NCI-H187 treated with DMSO at 0.1 percent for 48 hours (cell line): ENCODE measurements at regions not wholly inside any gene's neighbourhood (a gene's known extent, or its start where the extent isn't known, plus 50 kb on each side); places are given as distances from the start of the nearest gene placed in this dataset.

Experiments used
- DNase-seq: peaks from one replicate; lab custom pipeline; 2025; lab: John Stamatoyannopoulos, UW

DNA sequence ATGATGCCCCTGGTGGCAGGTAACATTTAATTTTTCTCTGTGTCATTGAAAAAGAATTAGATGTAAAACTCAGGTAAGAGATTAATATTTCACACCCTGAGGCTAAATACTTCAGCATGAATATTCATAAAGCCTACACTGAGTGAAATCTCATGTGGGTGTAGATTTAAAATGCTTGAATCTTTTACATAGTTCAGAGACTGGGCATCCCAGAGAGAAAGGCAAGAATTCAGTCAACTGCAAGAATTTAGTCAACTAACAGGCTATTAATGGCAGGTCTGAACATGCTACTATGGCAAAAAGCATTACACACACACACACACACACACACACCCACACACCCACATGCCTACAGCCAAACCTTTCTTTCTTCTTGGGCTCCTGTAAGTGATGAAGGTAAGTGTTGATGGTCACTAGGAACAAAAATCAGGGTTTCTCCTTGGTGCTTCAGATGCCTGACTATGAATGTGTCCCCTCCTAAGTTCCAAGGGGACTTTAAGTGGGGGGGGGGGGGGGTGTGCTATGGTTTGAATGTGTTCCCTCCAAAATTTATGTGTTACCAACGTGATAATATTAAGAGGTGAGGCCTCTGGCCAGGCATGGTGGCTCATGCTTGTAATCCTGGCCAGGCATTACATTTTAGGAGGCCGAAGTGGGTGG is 63.7 kb upstream of the PSMD7 start:
- no peak for DNase-seq

GRCh38 chr16:74230126-74230525 is 66.5 kb upstream of the PSMD7 start:
- DNase-seq = no peak

GRCh38 chr16:74226338-74226954 is 70.2 kb upstream of the PSMD7 start:
- DNase-seq = no peak

DNA sequence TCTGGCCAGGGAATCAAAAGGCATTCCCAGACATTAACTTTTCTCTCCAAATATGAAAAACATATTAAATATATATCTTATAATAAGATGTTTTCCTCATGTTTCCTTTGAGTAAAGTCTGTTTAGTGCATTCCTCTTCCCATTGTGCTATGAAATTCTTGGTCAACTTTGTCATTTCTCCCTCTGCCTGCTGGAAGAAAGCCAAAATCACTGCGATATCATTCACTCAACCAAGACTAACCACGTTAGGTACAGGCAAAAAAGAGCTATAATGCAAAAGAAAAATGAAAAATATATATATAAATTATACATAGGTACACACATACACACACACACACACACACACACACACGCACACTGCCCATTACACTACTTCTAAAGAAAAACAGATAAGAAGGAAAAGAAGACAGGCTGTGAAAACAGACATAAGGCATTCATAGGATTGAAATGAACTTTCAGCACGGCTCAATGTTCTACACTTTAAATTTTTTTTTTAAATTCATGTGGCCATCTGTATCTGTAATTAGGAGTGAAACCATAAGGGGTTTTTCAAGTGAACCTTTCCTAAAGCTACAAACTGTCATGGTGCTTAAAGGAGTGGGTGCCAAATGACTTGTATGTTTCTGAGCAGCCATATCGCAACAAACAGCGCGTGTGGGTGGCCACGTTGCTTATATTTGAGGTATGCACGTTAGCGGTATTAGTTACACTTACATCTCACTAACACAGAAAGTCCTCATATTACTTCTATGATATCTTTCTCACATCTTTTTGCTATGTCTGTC is 71.6 kb upstream of the PSMD7 start:
- no peak for DNase-seq

DNA sequence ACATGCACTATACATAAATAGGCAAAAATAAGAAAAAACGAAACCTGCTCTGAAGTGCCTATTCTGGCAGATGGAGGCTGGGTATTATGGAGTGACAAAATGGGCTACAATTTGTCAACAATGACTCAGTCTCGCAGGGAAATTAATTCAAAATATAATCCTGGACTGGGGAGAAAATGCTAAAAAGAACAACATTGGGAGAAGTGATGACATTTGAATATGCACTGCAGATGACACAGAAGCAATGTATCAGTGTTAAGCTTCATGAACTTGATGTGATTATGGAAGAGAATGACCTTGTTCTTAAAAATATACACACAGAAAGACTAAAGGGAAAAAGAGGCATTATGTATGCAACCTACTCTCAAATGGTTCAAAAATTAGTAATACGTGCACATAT is 74.8 kb upstream of the PSMD7 start:
- no peak for DNase-seq

DNA sequence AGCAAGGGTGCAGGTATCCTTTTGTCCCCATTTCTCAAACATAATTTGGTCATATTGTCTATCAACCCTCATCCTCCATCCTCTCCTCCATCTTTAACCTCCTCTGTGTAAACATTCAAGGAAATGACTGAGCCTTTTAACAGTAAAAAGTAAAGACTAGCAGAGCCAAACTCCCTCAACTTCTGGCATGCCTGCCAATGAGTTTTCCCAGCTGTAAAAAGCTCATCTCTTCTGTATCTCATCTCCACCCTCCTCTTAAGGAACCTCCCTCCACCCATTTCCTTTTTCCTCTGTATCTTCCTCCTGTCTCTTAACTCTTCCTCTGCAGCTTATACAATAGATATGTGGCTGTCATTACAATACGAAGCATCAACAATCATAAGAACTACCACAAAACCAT is 76.9 kb upstream of the PSMD7 start:
- DNase-seq = no peak

DNA sequence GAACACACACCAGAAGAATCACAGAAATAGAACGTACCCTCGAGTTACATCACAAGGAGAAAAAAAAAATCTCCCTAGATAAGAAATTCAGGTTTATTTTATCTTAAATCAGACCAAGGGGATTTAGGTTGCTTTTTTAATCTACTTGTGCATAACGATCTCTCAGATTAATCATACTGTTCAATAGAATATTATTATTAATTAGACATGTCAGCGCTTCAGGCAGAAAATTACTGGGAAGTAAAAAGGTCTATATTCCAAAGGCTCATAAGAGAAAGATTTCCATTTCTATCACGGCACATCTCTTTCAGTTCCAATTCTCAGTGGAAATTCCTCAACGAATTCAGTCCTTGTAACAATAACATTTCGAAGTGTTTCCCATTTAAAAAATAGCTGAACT is 77.7 kb upstream of the PSMD7 start:
- no peak for DNase-seq

GRCh38 chr16:74216319-74216718 is 80.3 kb upstream of the PSMD7 start:
- DNase-seq = no peak

DNA sequence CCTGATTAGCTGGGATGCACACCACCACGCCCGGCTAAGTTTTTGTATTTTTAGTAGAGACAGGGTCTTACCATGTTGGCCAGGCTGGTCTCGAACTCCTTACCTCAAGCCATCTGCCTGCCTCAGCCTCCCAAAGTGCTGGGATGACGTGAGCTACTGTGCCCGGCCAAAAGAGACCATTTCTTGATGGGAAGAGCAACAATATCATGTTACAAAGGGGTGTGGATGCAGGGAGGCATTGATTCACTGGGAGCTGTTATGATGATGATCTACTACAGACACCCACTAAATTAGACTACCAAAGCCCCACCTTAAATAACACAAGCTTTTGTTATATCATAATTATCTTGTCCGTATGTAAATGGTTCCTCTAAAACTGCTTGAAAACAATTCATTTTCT is 81.4 kb upstream of the PSMD7 start:
- no peak for DNase-seq

GRCh38 chr16:74213372-74213771 is 83.2 kb upstream of the PSMD7 start:
- DNase-seq = no peak

DNA sequence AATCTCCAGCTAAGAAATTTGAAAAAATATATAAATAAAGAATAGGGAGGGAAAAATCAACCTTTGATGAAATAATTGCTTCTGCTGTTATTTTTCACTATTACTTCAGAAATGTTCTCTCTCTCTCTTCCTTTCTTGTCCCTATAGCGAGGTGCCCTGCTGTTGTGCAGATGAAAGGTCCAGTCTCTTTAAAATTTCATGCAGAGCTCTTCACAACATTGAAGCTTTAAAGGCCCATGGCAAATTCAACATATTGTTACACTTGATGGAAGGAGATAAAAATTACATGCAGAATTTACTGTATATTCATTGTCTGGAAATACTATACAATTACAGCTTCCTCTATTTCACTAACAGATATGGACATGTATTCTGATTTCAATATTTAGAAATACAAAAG is 86.4 kb upstream of the PSMD7 start:
- no peak for DNase-seq

- DNase-seq = no peak
These were observed 94.6 kb upstream of the PSMD7 start for GRCh38 chr16:74202009-74202408.

- DNase-seq = no peak
These were observed 95.0 kb upstream of the PSMD7 start for GRCh38 chr16:74201576-74201975.

- DNase-seq = no peak
These were observed 95.7 kb upstream of the PSMD7 start for GRCh38 chr16:74200921-74201320.

- no peak for DNase-seq
These were observed 96.8 kb upstream of the PSMD7 start for GRCh38 chr16:74199842-74200124.

DNA sequence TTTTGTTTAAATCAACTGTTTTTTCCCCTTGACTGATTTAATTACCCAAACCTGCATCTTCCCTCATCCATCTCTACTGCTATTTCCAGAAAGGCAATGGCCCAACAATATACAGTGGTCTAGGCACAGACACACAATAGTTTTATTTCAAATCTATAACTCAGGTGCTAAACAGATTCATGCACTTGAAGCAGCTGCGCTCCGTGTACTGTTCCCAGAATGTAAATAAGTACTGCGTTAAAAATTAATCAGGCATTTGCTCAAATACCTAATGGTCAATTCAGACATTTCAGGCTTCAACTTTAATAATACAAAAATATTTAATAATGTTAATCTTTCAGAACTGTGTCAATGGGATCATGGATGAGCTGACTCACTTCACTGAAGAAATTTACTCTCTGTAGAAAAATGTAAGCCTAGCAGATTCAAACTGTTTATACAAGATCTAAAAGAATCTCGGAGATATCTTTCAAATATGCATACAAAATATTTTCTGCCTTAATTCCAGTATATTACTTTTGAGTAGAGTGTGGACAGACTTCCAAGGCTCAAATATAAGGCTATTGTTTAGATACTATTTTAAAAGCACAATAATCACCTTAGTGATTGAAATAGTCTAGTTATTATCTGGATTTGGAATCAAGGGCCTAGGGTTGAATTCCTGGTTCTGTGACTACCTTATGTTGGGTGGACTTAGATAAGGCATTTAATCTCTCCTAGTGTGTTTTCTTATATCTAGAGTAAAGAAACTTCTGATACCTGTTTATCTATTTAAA is 97.4 kb upstream of the PSMD7 start:
- DNase-seq = no peak

DNA sequence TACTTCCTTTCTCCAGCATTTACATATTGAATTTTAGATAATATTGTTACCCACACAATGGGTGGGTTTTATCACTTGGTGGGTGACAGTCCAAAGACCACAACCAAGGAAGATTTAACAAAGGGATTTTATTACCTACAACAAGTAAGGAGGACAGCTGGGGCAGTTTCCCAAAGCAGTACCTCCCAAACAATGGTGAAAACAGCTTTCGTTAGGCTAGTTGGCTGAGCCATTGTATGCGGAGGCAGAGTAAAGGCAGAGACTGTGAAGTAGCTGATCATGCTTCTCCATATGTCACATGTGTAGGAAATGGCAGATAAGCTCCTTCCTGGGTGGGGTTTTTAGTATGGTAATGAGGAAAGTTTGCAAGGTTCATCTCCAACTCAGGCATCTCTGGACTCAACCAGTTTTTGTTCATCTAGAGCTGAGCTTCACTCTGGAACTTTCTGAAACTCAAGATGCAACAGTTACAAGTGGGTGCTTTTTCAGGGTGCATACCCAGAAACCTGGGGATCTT is 104.3 kb upstream of the PSMD7 start:
- no peak for DNase-seq

- no peak for DNase-seq
These were observed 106.3 kb upstream of the PSMD7 start for GRCh38 chr16:74190292-74190691.

DNA sequence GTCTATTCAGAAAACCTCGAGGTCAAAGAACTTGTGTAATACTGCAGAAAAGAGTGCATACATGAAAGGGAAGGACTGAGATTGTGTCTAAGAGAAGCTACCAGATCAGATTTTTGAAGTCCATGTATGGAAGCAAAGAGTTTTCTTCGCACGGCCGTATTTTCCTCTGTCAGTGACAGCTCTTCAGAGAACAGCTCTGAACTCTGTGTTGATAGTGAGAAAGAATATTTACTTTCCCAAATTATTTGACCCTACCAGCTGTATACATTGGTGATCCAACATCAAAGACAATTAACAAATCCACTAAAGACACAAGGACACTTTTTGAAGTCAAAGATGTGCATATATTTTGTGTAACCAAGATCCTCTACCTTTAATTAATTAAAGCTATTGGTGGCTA is 107.8 kb upstream of the PSMD7 start:
- no peak for DNase-seq

DNA sequence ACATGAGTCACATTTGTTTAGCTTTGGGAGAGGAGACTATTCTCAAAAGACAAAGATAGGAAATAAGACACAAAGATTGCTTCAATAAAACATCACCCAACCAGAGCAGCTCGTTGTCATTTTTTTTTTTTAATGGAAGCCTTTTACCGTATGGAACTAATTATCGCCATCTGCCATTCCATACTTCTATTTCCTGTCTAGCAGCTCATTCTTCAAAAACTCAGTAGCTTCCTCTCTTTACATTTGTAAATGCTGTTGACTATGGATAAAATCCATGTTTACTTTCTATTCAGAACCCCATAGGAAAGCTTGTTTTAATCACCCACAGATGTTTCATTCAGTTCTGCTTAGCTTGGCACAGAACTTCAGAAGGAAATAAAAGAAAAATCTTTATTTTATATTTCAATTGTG is 110.0 kb upstream of the PSMD7 start:
- DNase-seq = no peak

GRCh38 chr16:74184839-74185238 is 111.8 kb upstream of the PSMD7 start:
- no peak for DNase-seq

DNA sequence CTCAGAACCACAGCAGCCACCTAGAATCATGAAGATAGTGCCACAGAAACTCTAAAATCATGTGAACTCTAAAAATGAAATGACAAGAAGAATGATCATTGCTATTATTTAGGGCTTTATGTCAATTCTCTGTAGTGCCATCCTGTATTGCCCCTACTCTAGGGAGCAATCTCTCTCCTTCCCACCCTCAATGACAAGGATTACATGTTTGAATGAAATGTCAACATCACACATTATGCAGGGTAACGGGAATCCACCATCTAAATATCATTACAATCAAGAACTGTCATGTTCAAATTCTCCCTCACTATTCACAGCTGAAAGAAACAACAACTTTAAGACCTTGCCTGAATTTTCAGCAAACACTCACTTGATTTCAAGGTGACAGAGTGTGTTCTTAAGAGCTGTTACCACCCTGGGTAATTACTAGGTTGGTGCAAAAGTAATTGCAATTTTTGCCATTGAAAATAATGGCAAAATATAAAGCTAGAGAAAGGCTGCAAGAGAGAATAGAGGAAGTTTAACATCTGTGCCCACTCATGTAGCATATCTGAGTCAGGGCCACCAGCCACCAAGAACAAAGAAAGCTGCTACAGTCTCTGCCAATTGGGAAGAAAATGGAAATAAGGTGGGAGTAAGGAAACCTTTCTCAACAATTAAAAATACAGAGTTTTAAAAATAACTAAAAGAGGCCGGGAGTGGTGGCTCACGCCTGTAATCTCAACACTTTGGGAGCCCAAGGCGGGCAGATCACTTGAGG is 112.8 kb upstream of the PSMD7 start:
- no peak for DNase-seq
